SK-N-SH (cell line): ENCODE measurements at regions not wholly inside any gene's neighbourhood (a gene's known extent, or its start where the extent isn't known, plus 50 kb on each side); places are given as distances from the start of the nearest gene placed in this dataset.

Source experiments
- CTCF ChIA-PET: fragments of 300-600, 350-600 bp; formaldehyde crosslinking; extraction: SDS; loops from one replicate; lab custom pipeline; 2021; lab: Yijun Ruan, JAX
- POLR2A ChIA-PET: fragments of 350-600 bp; sonication (Branson Sonifier 250); formaldehyde crosslinking; extraction: SDS; loops from one replicate; lab custom pipeline; 2020; ENCODE audit warnings: antibody characterized with exemption, inconsistent platforms; lab: Yijun Ruan, JAX
- DNase-seq: peaks from one replicate; pipeline ENCODE4 v3.0.0; 2012
- H2AFZ ChIP-seq: fragments of 200-600 bp; sonication (generic); 2 replicates; pipeline ENCODE4 v1.8.1; 2016; ENCODE audit warnings: antibody characterized with exemption, mild to moderate bottlenecking, low read depth
- H3F3A ChIP-seq: fragments of 200-600 bp; sonication (generic); replicated peaks from 2 replicates; pipeline ENCODE3; 2016; ENCODE audit warnings: antibody characterized with exemption, mild to moderate bottlenecking; ENCODE audit not compliant: insufficient read depth
- H3K27ac ChIP-seq, 2 experiments: fragments of 200-500 bp in 1 of 2; fragments of 200-600 bp in 1 of 2; sonication (Bioruptor generic) in 1 of 2; sonication (generic), shearing (Covaris generic) in 1 of 2; 2 replicates each; pipeline versions ENCODE4 v1.5.1 to v1.6.1; 2014 to 2016; ENCODE audit warnings: low read depth in 2 of 2, inconsistent platforms in 1 of 2, low read length in 1 of 2, mild to moderate bottlenecking in 1 of 2, mixed read lengths in 1 of 2
- H3K27me3 ChIP-seq: fragments of 200-600 bp; sonication (generic), shearing (Covaris generic); 2 replicates; pipeline ENCODE4 v1.6.1; 2016; ENCODE audit warnings: mixed run types; ENCODE audit not compliant: insufficient read depth
- H3K36me3 ChIP-seq, 2 experiments: fragments of 200-500 bp in 1 of 2; fragments of 200-600 bp in 1 of 2; sonication (Bioruptor generic) in 1 of 2; sonication (generic) in 1 of 2; replicated peaks in 1 of 2; 2 replicates each; pipeline versions ENCODE3 to v1.5.1; 2014 to 2016; ENCODE audit warnings: low read length in 1 of 2, mild to moderate bottlenecking in 1 of 2; ENCODE audit not compliant: insufficient read depth in 2 of 2, control insufficient read depth in 1 of 2
- H3K4me1 ChIP-seq, 2 experiments: fragments of 200-500 bp in 1 of 2; fragments of 200-600 bp in 1 of 2; sonication (Bioruptor generic) in 1 of 2; sonication (generic), shearing (Covaris generic) in 1 of 2; 2 replicates each; pipeline versions ENCODE4 v1.5.1 to v1.6.1; 2014 to 2016; ENCODE audit warnings: low read depth in 1 of 2, low read length in 1 of 2, mixed run types in 1 of 2; ENCODE audit not compliant: insufficient read depth in 2 of 2, control insufficient read depth in 1 of 2
- H3K4me2 ChIP-seq: fragments of 200-600 bp; sonication (generic), shearing (Covaris generic); 2 replicates; pipeline ENCODE4 v1.6.1; 2017; ENCODE audit warnings: mixed run types
- H3K4me3 ChIP-seq, 2 experiments: fragments of 200-500 bp in 1 of 2; fragments of 200-600 bp in 1 of 2; sonication (Bioruptor generic) in 1 of 2; sonication (generic), shearing (Covaris generic) in 1 of 2; 2 replicates each; pipeline versions ENCODE4 v1.5.1 to v1.8.1; 2014 to 2016; ENCODE audit warnings: low read depth in 2 of 2, inconsistent platforms in 1 of 2, low read length in 1 of 2, mild to moderate bottlenecking in 1 of 2, mixed read lengths in 1 of 2, moderate library complexity in 1 of 2
- H3K79me2 ChIP-seq: fragments of 200-600 bp; sonication (generic); 2 replicates; pipeline ENCODE4 v1.8.1; 2017; ENCODE audit warnings: mild to moderate bottlenecking; ENCODE audit not compliant: insufficient read depth
- H3K9ac ChIP-seq: fragments of 200-600 bp; sonication (generic); 2 replicates; pipeline ENCODE4 v1.6.1; 2017; ENCODE audit warnings: mixed run types
- H3K9me2 ChIP-seq: fragments of 200-600 bp; sonication (generic); 2 replicates; pipeline ENCODE4 v1.6.1; 2017; ENCODE audit warnings: mixed run types
- H3K9me3 ChIP-seq: fragments of 200-600 bp; sonication (generic); 2 replicates; pipeline ENCODE4 v1.6.1; 2017; ENCODE audit warnings: mixed run types, mild to moderate bottlenecking, moderate library complexity
- H4K20me1 ChIP-seq: fragments of 200-600 bp; sonication (generic); 2 replicates; pipeline ENCODE4 v1.6.1; 2017; ENCODE audit warnings: mild to moderate bottlenecking, mixed run types; ENCODE audit not compliant: insufficient read depth
- CHD2 ChIP-seq: fragments of 150-350 bp; IDR thresholded peaks from 2 replicates; pipeline ENCODE4 v1.6.1; 2018; ENCODE audit warnings: low read length; ENCODE audit not compliant: partially characterized antibody
- EP300 ChIP-seq, 2 experiments: IDR thresholded peaks; 2 replicates each; pipeline versions ENCODE4 v1.4.0 to v1.6.1; 2012; ENCODE audit warnings: borderline replicate concordance in 1 of 2, low read depth in 1 of 2, low read length in 1 of 2
- EZH2phosphoT487 ChIP-seq: fragments of 200-600 bp; sonication (generic); IDR thresholded peaks from 2 replicates; pipeline ENCODE4 v1.6.1; 2017; ENCODE audit warnings: low read depth, mixed run types, mild to moderate bottlenecking, antibody characterized with exemption, moderate library complexity, borderline replicate concordance
- FOXM1 ChIP-seq: IDR thresholded peaks from 2 replicates; pipeline ENCODE4 v1.4.0; 2012; ENCODE audit warnings: low read depth, mild to moderate bottlenecking
- GABPA ChIP-seq: IDR thresholded peaks from 2 replicates; pipeline ENCODE4 v1.4.0; 2012; ENCODE audit warnings: low read depth, mild to moderate bottlenecking
- GATA2 ChIP-seq: sonication (generic); formaldehyde crosslinking; IDR thresholded peaks from 2 replicates; pipeline ENCODE4 v1.5.0; 2020; ENCODE audit warnings: mild to moderate bottlenecking, missing genetic modification reagents
- JUND ChIP-seq: IDR thresholded peaks from 2 replicates; pipeline ENCODE4 v1.4.0; 2012
- NFIC ChIP-seq: IDR thresholded peaks from 2 replicates; pipeline ENCODE4 v1.4.0; 2012; ENCODE audit warnings: borderline replicate concordance
- WGBS: methylation state at CpG from one replicate; pipeline ENCODE4 v1.1.6; 2017; ENCODE audit warnings: low lambda C conversion rate; 5-methylcytosine and 5-hydroxymethylcytosine counted together
- TF ChIP-seq, protein P1 (sequence below): IDR thresholded peaks from 2 replicates; pipeline ENCODE4 v1.4.0; 2012; ENCODE audit warnings: low read depth
- TF ChIP-seq, protein P2 (sequence below): IDR thresholded peaks from 2 replicates; pipeline ENCODE4 v1.6.1; 2012; ENCODE audit warnings: mild to moderate bottlenecking, low read depth, low read length, moderate library complexity
- TF ChIP-seq, protein P3 (sequence below): fragments of 200-600 bp; sonication (generic); IDR thresholded peaks from 2 replicates; pipeline ENCODE4 v1.6.1; 2017; ENCODE audit warnings: antibody characterized with exemption, mild to moderate bottlenecking, moderate library complexity
- TF ChIP-seq, protein P4 (sequence below): fragments of 150-350 bp; IDR thresholded peaks from 2 replicates; pipeline ENCODE4 v1.6.1; 2016; ENCODE audit warnings: mild to moderate bottlenecking, low read depth, low read length

DNA sequence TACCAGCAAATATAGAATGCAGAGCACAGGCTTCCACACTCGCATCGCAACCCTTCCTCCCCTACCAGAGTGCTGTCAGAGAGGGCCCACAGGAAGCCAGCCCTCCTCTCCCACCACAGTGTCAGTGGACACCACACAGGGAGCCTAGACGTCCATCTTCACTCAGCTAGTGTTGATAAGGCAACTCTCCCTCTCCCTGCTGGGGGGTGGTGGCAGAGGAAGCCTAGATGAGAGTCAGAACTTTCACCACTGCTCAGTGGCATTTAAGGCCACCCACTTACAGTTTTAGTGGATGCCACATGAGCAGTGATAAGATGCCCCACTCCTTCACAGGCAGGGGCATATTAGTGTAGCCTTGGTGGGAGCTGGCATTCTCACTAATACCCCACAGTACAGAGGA, 109.8 kb upstream of the UBE3A start:
- no peaks in the 10 kb centered on the region for H3K36me3 ChIP-seq
- ChIA-PET POLR2A (no interaction called here), CTCF (interaction anchor here (1.1 kb wide), 1 partner anchor 40 kb away, joined by 3 read pairs; no protein-coding TSS in a partner anchor)
- no peak overlapping the region for H3K4me3 ChIP-seq
- no peaks in the 10 kb centered on the region for H3K27me3 ChIP-seq
- H3K4me1 ChIP-seq: peaks cover 0 to 3% of the 10 kb centered on the region in 2 experiments; a peak in 1 of 4 replicates
- WGBS: 62% methylated on average over 3 of the region's 3 CpGs
- TF ChIP-seq GATA2 (CRISPR knock-in tag): no peak
- TF ChIP-seq, protein P1, sequence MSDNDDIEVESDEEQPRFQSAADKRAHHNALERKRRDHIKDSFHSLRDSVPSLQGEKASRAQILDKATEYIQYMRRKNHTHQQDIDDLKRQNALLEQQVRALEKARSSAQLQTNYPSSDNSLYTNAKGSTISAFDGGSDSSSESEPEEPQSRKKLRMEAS: no peak
- TF ChIP-seq EP300 (IDR thresholded peaks at IDR 0.05; ENCODE audit: borderline replicate concordance in 1 of 2, low read depth in 1 of 2, low read length in 1 of 2): no peak
- TF ChIP-seq, protein P2, sequence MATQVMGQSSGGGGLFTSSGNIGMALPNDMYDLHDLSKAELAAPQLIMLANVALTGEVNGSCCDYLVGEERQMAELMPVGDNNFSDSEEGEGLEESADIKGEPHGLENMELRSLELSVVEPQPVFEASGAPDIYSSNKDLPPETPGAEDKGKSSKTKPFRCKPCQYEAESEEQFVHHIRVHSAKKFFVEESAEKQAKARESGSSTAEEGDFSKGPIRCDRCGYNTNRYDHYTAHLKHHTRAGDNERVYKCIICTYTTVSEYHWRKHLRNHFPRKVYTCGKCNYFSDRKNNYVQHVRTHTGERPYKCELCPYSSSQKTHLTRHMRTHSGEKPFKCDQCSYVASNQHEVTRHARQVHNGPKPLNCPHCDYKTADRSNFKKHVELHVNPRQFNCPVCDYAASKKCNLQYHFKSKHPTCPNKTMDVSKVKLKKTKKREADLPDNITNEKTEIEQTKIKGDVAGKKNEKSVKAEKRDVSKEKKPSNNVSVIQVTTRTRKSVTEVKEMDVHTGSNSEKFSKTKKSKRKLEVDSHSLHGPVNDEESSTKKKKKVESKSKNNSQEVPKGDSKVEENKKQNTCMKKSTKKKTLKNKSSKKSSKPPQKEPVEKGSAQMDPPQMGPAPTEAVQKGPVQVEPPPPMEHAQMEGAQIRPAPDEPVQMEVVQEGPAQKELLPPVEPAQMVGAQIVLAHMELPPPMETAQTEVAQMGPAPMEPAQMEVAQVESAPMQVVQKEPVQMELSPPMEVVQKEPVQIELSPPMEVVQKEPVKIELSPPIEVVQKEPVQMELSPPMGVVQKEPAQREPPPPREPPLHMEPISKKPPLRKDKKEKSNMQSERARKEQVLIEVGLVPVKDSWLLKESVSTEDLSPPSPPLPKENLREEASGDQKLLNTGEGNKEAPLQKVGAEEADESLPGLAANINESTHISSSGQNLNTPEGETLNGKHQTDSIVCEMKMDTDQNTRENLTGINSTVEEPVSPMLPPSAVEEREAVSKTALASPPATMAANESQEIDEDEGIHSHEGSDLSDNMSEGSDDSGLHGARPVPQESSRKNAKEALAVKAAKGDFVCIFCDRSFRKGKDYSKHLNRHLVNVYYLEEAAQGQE: no peak
- no peak for TF ChIP-seq EZH2phosphoT487
- TF ChIP-seq, protein P3, sequence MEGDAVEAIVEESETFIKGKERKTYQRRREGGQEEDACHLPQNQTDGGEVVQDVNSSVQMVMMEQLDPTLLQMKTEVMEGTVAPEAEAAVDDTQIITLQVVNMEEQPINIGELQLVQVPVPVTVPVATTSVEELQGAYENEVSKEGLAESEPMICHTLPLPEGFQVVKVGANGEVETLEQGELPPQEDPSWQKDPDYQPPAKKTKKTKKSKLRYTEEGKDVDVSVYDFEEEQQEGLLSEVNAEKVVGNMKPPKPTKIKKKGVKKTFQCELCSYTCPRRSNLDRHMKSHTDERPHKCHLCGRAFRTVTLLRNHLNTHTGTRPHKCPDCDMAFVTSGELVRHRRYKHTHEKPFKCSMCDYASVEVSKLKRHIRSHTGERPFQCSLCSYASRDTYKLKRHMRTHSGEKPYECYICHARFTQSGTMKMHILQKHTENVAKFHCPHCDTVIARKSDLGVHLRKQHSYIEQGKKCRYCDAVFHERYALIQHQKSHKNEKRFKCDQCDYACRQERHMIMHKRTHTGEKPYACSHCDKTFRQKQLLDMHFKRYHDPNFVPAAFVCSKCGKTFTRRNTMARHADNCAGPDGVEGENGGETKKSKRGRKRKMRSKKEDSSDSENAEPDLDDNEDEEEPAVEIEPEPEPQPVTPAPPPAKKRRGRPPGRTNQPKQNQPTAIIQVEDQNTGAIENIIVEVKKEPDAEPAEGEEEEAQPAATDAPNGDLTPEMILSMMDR: no peak
- H3K79me2 ChIP-seq: no peaks in the 10 kb centered on the region
- no peak overlapping the region for H3K27ac ChIP-seq
- H2AFZ ChIP-seq: no peak overlapping the region
- DNase-seq: no peak
- H3F3A ChIP-seq: no peaks in the 10 kb centered on the region
- H3K9me3 ChIP-seq: peaks cover 7% of the 10 kb centered on the region; the same call in 1 of the 2 replicates
- no peak overlapping the region for H3K4me2 ChIP-seq
- H3K9ac ChIP-seq: no peak overlapping the region
- H4K20me1 ChIP-seq: no peaks in the 10 kb centered on the region
- H3K9me2 ChIP-seq: no peaks in the 10 kb centered on the region

DNA sequence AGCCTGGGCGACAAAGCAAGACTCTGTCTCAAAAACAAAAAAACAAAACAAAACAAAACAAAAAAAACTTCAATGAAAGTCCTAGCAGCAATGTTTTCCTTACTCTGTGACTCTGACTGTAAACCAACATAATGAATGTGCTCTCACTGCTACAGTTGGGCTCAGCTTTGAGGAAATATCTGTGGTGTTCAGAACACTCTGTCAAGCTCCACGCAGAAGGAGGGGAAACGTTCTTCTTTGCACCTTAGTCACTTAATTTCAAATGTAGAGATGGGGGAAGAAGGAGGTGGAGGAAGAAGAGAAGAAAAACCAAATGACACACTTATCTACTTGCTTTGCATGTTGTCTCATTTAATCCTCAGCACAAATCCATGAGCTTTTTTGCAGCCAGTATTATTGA, 107.1 kb upstream of the UBE3A start:
- Histone ChIP-seq H4K20me1 (no peaks in the 10 kb centered on the region), H3K4me1 (peaks cover 0 to 8% of the 10 kb centered on the region in 2 experiments; a peak in 1 of 4 replicates), H3K36me3 (no peaks in the 10 kb centered on the region), H3K79me2 (no peaks in the 10 kb centered on the region), H3K9ac (no peak overlapping the region), H3K9me2 (no peaks in the 10 kb centered on the region), H3K27me3 (no peaks in the 10 kb centered on the region), H2AFZ (no peak overlapping the region), H3K4me3 (no peak overlapping the region), H3F3A (no peaks in the 10 kb centered on the region), H3K27ac (no peak overlapping the region), H3K9me3 (peaks cover 7% of the 10 kb centered on the region; the same call in 1 of the 2 replicates), H3K4me2 (no peak overlapping the region)
- DNase-seq: no peak
- POLR2A ChIA-PET: no interaction called here
- 45% methylated on average over 3 of the region's 3 CpGs for WGBS
- CTCF ChIA-PET: no interaction called here
- TF ChIP-seq, protein P2: no peak
- TF ChIP-seq, protein P4, sequence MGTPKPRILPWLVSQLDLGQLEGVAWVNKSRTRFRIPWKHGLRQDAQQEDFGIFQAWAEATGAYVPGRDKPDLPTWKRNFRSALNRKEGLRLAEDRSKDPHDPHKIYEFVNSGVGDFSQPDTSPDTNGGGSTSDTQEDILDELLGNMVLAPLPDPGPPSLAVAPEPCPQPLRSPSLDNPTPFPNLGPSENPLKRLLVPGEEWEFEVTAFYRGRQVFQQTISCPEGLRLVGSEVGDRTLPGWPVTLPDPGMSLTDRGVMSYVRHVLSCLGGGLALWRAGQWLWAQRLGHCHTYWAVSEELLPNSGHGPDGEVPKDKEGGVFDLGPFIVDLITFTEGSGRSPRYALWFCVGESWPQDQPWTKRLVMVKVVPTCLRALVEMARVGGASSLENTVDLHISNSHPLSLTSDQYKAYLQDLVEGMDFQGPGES: no peak
- TF ChIP-seq, protein P3: no peak
- TF ChIP-seq CHD2 (no peak), GABPA (no peak), JUND (no peak), NFIC (no peak), GATA2 (CRISPR knock-in tag) (no peak), FOXM1 (no peak)
- TF ChIP-seq, protein P1: no peak
